Nephron (organoid): ENCODE measurements at regions not wholly inside any gene's neighbourhood (a gene's known extent, or its start where the extent isn't known, plus 50 kb on each side); places are given as distances from the start of the nearest gene placed in this dataset.
"Not testable (repeated sequence)": the region's sequence is repeated elsewhere in the genome, so short reads cannot be mapped to it uniquely, and the experiment has no call there.

Experiments
- H3K27ac Mint-ChIP-seq, 3 experiments: 2 replicates each; pipeline ENCODE4 v1.8.0; 2020; ENCODE audit warnings: mixed read lengths in 3 of 3, mild to moderate bottlenecking in 2 of 3, moderate library complexity in 1 of 3
- H3K27me3 Mint-ChIP-seq: 2 replicates; pipeline ENCODE4 v1.8.0; 2021; ENCODE audit warnings: low read depth, mild to moderate bottlenecking, moderate library complexity, mixed read lengths
- H3K36me3 Mint-ChIP-seq: 2 replicates; pipeline ENCODE4 v1.8.0; 2020; ENCODE audit warnings: low read depth, mixed read lengths
- H3K4me1 Mint-ChIP-seq: 2 replicates; pipeline ENCODE4 v1.8.0; 2020; ENCODE audit warnings: mixed read lengths
- H3K4me3 Mint-ChIP-seq, 3 experiments: 2 replicates each; pipeline ENCODE4 v1.8.0; 2020; ENCODE audit warnings: mild to moderate bottlenecking in 3 of 3, mixed read lengths in 3 of 3, moderate library complexity in 2 of 3
- H3K9me3 Mint-ChIP-seq: 2 replicates; pipeline ENCODE4 v1.8.0; 2020; ENCODE audit warnings: mixed read lengths
- TF ChIP-seq, protein P1 (sequence below), 3 experiments: fragments of 200-600 bp; sonication (generic); IDR thresholded peaks; one replicate each; pipeline ENCODE4 v1.5.0; 2021; ENCODE audit warnings: antibody characterized with exemption in 3 of 3; ENCODE audit not compliant: unreplicated experiment in 3 of 3

DNA sequence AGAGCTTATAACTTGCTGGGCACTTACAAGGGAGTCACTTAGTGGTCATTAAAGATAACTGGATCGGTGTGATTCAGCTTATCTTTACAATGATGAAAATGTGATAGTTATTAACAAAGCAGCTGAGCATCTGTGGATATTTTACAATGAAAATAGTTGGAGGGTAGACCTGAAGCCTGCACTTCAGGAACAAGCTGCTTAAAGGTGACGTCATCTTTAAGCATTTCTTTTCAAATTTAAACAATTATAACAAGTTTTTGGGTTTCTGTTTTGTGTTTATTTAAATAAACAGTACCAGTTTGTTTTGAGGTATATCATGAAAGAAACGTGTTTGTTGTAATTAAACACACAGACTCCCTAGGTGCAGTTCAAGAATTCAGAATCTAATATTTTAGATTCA lies 513.9 kb downstream of the ZNF516 start:
- Mint-ChIP-seq H3K9me3 (peaks cover 14% of the 10 kb centered on the region), H3K4me1 (peaks cover 9% of the 10 kb centered on the region), H3K27ac (no peak overlapping the region), H3K36me3 (no peaks in the 10 kb centered on the region), H3K27me3 (no peaks in the 10 kb centered on the region), H3K4me3 (no peak overlapping the region)
- TF ChIP-seq, protein P1, sequence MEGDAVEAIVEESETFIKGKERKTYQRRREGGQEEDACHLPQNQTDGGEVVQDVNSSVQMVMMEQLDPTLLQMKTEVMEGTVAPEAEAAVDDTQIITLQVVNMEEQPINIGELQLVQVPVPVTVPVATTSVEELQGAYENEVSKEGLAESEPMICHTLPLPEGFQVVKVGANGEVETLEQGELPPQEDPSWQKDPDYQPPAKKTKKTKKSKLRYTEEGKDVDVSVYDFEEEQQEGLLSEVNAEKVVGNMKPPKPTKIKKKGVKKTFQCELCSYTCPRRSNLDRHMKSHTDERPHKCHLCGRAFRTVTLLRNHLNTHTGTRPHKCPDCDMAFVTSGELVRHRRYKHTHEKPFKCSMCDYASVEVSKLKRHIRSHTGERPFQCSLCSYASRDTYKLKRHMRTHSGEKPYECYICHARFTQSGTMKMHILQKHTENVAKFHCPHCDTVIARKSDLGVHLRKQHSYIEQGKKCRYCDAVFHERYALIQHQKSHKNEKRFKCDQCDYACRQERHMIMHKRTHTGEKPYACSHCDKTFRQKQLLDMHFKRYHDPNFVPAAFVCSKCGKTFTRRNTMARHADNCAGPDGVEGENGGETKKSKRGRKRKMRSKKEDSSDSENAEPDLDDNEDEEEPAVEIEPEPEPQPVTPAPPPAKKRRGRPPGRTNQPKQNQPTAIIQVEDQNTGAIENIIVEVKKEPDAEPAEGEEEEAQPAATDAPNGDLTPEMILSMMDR (IDR thresholded peaks at IDR 0.05; ENCODE audit: unreplicated experiment in 3 of 3), result no peak

DNA sequence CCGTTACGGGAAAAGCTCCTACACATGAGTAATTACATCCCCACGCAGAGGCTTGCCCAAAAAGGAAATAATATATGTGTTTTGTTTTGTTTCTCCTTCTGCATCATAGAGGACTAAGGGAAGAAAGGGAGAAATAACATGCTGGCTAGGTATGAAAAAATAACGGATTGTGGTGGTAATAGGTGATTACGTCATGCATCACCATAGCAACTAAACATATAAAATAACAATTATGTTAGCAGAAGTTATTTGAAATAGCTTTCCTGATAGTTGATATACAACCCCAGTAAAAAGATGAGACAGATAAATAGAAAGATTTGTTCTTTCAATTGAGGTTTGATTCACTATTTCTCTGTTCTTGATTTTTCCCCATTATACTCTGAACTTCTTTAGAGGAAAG lies 518.0 kb downstream of the ZNF516 start:
- Mint-ChIP-seq H3K4me1 (peaks cover 16% of the 10 kb centered on the region), H3K36me3 (no peaks in the 10 kb centered on the region), H3K27ac (peak overlapping the region in 2 of 3 experiments; percentile 12 to 79), H3K9me3 (peaks cover 3% of the 10 kb centered on the region), H3K27me3 (no peaks in the 10 kb centered on the region), H3K4me3 (no peak overlapping the region)
- TF ChIP-seq, protein P1 (IDR thresholded peaks at IDR 0.05; ENCODE audit: unreplicated experiment in 3 of 3), result no peak

DNA sequence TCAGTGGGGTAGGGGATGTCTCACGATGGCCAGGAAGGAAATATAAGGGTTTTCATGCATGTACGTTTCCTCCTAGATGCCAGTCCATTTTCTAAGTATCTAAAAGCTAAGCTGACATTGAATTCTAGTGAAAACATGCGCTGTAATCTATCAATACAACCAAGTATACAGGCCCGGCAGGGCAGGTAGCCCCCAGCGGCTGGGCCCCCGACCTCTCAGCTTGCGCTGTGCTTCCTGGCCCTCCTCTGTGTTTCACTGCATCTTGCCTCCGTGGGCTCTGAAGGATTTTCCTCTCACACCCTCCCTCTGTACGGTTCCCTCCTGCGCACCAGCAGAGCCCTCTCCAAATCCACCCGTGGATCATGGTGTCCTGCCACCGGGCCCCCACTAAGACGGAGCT lies 524.8 kb downstream of the ZNF516 start:
- peaks cover 3% of the 10 kb centered on the region for H3K9me3 Mint-ChIP-seq

DNA sequence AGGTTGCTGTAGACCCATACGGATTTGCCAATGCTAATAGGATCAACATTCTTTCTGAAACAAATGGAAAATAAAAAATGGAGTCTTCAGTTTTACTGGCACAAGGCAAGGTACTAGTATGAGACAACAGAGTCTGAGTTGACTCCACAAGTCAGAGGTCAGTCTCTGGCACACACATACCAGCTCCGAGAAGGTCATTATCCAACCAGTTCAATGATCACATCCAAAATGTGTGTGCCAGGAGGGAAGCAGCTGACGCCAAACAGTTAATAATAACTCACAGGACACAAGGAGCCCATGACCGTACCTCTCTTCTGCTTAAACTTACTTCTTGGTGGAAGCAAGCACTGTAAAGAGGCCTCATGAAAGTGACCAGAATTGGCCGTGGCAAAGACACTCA lies 528.6 kb downstream of the ZNF516 start:
- TF ChIP-seq, protein P1 (IDR thresholded peaks at IDR 0.05; ENCODE audit: unreplicated experiment in 3 of 3), result no peak
- H3K9me3 Mint-ChIP-seq, result peaks cover 3% of the 10 kb centered on the region
- H3K27ac Mint-ChIP-seq, result no peak overlapping the region
- no peaks in the 10 kb centered on the region for H3K36me3 Mint-ChIP-seq
- H3K4me3 Mint-ChIP-seq, result no peak overlapping the region
- H3K27me3 Mint-ChIP-seq, result no peaks in the 10 kb centered on the region
- peaks cover 8% of the 10 kb centered on the region for H3K4me1 Mint-ChIP-seq

More for the DNA sequence above, 524.8 kb downstream of the ZNF516 start:
- Mint-ChIP-seq H3K4me1 (peaks cover 12% of the 10 kb centered on the region), H3K36me3 (no peaks in the 10 kb centered on the region), H3K27ac (no peak overlapping the region), H3K4me3 (no peak overlapping the region), H3K27me3 (no peaks in the 10 kb centered on the region)
- TF ChIP-seq, protein P1 (IDR thresholded peaks at IDR 0.05; ENCODE audit: unreplicated experiment in 3 of 3), result no peak

DNA sequence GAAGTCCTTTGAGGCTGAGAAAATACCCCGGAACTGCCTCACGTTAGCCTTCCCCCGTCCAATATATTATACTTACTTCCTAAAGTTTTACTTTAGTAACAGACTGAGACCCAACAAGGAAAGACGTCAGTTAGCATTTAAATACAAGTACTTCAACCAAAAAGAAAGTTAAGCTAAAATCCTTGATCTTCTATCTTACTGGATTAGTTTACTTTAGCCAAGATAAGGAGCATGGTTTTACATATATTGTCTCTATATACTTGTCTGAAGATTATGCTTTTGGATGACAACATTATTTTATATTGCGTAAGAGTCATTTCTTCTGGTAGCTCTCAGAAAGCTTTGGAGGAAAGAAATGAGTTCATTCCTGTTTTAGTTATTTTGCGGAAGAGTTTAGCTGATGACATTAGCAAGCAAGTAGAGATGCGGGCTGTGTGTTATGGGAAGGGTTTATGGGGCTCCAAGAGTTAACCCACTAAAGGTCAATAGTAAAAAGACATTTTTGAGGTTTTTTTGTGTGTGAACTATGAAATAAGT lies 532.9 kb downstream of the ZNF516 start:
- H3K27me3 Mint-ChIP-seq, result no peaks in the 10 kb centered on the region
- H3K36me3 Mint-ChIP-seq, result no peaks in the 10 kb centered on the region
- H3K4me1 Mint-ChIP-seq, result peaks cover 8% of the 10 kb centered on the region
- H3K9me3 Mint-ChIP-seq, result peaks cover 5% of the 10 kb centered on the region
- no peak overlapping the region for H3K27ac Mint-ChIP-seq
- H3K4me3 Mint-ChIP-seq, result no peak overlapping the region
- TF ChIP-seq, protein P1 (IDR thresholded peaks at IDR 0.05; ENCODE audit: unreplicated experiment in 3 of 3), result no peak

DNA sequence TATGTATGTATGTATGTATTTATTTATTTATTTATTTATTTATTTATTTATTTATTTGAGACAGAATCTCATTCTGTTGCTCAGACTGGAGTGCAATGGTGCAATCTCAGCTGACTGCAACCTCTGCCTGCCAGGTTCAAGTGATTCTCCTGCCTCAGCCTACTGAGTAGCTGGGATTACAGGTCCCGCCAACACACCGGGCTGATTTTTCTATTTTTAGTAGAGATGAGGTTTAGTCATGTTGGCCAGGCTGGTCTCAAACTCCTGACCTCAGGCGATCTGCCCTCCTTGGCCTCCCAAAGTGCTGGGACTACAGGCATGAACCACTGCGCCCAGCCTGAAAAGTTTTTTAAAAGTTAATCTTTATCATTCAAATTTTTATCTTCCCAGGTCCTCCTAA lies 532.9 kb upstream of the SMIM21 start:
- not testable (repeated sequence) for H3K27ac Mint-ChIP-seq, H3K9me3 Mint-ChIP-seq, H3K27me3 Mint-ChIP-seq, H3K4me3 Mint-ChIP-seq, H3K4me1 Mint-ChIP-seq, H3K36me3 Mint-ChIP-seq
